ENCODE measurements at regions not wholly inside any gene's neighbourhood (a gene's known extent, or its start where the extent isn't known, plus 50 kb on each side); places are given as distances from the start of the nearest gene placed in this dataset.

DNA sequence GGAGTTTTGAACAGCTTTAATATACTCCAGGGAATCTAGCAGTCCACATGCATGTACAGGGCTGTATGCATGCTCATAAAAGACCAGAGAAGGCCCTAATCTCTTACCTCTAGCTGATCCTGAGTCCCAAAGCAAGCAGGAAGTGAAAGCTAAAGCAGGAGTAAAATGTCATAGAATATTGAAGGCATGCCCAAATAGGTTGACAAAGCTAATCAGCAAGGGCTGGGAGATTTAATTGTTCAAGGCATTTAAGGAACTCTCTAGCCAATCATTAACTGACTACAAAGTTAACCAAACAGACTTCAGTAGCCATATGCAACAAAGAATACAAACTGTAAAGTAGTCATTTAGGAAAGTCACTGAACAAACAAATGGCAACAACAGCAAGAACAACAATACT lies 85.8 kb upstream of the KBTBD8 start:
- no peak overlapping the region for H3K27ac ChIP-seq
- H3K27me3 ChIP-seq: no peaks in the 10 kb centered on the region
- intact Hi-C loops (cut with DNase I): no loop called here
- H3K9me3 ChIP-seq: peaks cover 0 to 10% (median 6%) of the 10 kb centered on the region in 3 donors
- H3K4me1 ChIP-seq: no peaks in the 10 kb centered on the region
- DNase-seq: no peak
- no peak for TF ChIP-seq POLR2A (IDR thresholded peaks at IDR 0.05)
- TF ChIP-seq, protein P1, sequence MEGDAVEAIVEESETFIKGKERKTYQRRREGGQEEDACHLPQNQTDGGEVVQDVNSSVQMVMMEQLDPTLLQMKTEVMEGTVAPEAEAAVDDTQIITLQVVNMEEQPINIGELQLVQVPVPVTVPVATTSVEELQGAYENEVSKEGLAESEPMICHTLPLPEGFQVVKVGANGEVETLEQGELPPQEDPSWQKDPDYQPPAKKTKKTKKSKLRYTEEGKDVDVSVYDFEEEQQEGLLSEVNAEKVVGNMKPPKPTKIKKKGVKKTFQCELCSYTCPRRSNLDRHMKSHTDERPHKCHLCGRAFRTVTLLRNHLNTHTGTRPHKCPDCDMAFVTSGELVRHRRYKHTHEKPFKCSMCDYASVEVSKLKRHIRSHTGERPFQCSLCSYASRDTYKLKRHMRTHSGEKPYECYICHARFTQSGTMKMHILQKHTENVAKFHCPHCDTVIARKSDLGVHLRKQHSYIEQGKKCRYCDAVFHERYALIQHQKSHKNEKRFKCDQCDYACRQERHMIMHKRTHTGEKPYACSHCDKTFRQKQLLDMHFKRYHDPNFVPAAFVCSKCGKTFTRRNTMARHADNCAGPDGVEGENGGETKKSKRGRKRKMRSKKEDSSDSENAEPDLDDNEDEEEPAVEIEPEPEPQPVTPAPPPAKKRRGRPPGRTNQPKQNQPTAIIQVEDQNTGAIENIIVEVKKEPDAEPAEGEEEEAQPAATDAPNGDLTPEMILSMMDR (IDR thresholded peaks at IDR 0.05): no peak
- no peak overlapping the region for H3K4me3 ChIP-seq
- H3K36me3 ChIP-seq: no peaks in the 10 kb centered on the region

DNA sequence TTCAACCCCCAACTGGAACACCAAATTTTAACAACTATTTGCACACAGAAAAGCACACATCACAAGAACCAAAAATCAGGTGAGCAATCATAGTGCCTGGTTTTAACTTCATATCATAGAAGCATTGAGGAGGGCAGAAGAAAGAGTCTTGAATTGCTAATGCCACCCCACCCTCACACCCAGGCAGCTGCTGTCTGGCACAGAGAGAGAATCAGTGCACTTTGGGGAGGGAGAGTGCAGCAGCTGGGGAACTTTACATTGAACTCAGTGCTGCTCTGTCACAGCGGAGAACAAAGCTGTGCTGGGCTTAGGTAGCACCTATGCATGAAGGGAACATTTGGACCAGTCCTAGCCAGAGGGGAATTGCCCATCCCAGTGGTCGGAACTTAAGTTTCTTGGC lies 76.0 kb upstream of the KBTBD8 start:
- intact Hi-C loops (cut with DNase I): no loop called here

DNA sequence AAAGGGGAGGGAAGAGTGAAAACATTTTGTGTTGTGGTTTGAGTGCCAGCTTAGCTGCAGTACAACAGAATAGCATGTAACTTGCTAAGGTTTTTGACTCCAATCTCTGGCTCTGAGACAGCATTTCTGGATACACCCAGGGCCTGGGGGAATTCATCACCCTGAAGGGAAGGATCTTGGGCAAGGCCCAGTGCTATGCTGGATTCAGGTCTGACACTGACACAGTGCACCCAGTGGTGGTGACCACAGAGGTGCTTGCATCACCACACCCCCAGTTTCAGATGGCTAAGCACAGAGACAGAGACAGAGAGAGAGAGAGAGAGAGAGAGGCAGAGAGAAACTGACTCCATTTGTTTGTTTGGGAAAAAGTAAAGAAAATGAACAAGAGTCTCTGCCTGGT lies 74.1 kb upstream of the KBTBD8 start:
- Histone ChIP-seq H3K9me3 (no peaks in the 10 kb centered on the region), H3K36me3 (no peaks in the 10 kb centered on the region), H3K27ac (no peak overlapping the region), H3K27me3 (no peaks in the 10 kb centered on the region), H3K4me3 (no peak overlapping the region), H3K4me1 (no peaks in the 10 kb centered on the region)
- TF ChIP-seq, protein P1 (IDR thresholded peaks at IDR 0.05): no peak
- TF ChIP-seq POLR2A (IDR thresholded peaks at IDR 0.05): no peak
- no peak for DNase-seq
- intact Hi-C loops (cut with DNase I): no loop called here

More for the DNA sequence above, 76.0 kb upstream of the KBTBD8 start:
- Histone ChIP-seq H3K27me3 (no peaks in the 10 kb centered on the region), H3K36me3 (no peaks in the 10 kb centered on the region), H3K9me3 (no peaks in the 10 kb centered on the region), H3K4me1 (no peaks in the 10 kb centered on the region), H3K27ac (no peak overlapping the region), H3K4me3 (no peak overlapping the region)
- 75 to 100% methylated on average over 1 to 2 of the region's 2 CpGs for WGBS, 2 donors
- TF ChIP-seq, protein P1 (IDR thresholded peaks at IDR 0.05): no peak
- no peak for TF ChIP-seq POLR2A (IDR thresholded peaks at IDR 0.05)
- no peak for DNase-seq

DNA sequence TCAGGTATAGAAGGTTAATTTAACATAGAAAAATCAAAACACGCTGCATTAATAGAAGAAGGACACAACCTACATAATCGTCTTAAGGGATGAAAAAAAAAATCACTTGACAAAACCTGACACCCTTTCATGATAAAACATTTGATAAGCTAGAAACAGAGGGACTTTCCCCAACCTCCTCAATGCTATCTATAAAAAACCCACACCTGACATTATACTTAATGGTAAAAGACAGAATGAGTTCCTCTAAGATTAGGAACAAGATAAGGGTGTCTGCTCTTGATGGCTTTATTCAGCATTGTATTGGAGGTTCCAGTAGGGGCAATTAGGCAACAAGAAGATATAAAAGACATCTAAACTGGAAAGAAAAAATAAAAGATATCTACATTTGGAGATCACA lies 69.9 kb upstream of the KBTBD8 start:
- Histone ChIP-seq H3K9me3 (no peaks in the 10 kb centered on the region), H3K27me3 (peaks cover 0 to 7% (median 0%) of the 10 kb centered on the region in 4 donors), H3K4me1 (no peaks in the 10 kb centered on the region), H3K4me3 (no peak overlapping the region), H3K36me3 (no peaks in the 10 kb centered on the region), H3K27ac (no peak overlapping the region)
- no peak for DNase-seq
- TF ChIP-seq, protein P1 (IDR thresholded peaks at IDR 0.05): no peak
- no peak for TF ChIP-seq POLR2A (IDR thresholded peaks at IDR 0.05)
- intact Hi-C loops (cut with DNase I): no loop called here
- 58 to 61% methylated on average over 2 of the region's 2 CpGs for WGBS, 2 donors

DNA sequence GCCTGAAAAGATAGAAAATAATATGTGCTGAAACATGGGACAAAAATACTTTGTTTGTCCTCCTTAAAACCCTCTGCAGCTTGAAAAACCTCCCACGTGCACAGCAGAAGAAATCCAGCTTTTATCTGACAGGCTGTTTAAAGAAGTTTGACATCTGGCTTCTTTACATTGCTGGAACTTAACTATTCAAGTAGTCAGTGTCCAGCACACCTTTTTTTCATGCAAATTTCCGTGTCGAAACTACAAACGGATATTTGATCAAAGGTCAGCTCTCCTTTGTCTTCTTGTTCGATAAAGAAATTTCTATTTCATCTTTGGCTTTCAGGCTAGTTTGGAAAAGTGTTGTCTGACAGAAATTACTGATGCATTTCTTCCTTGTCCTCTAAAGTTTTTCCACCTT lies 66.8 kb upstream of the KBTBD8 start:
- Histone ChIP-seq H3K36me3 (no peaks in the 10 kb centered on the region), H3K4me1 (no peaks in the 10 kb centered on the region), H3K9me3 (no peaks in the 10 kb centered on the region), H3K27me3 (peaks cover 0 to 10% (median 0%) of the 10 kb centered on the region in 4 donors), H3K27ac (no peak overlapping the region), H3K4me3 (no peak overlapping the region)
- TF ChIP-seq POLR2A (IDR thresholded peaks at IDR 0.05): no peak
- TF ChIP-seq, protein P1 (IDR thresholded peaks at IDR 0.05): no peak
- WGBS, 2 donors: 21 to 30% methylated on average over 5 of the region's 5 CpGs
- intact Hi-C loops (cut with DNase I): no loop called here
- DNase-seq: no peak
